ENCODE measurements at regions not wholly inside any gene's neighbourhood (a gene's known extent, or its start where the extent isn't known, plus 50 kb on each side); places are given as distances from the start of the nearest gene placed in this dataset.

DNA sequence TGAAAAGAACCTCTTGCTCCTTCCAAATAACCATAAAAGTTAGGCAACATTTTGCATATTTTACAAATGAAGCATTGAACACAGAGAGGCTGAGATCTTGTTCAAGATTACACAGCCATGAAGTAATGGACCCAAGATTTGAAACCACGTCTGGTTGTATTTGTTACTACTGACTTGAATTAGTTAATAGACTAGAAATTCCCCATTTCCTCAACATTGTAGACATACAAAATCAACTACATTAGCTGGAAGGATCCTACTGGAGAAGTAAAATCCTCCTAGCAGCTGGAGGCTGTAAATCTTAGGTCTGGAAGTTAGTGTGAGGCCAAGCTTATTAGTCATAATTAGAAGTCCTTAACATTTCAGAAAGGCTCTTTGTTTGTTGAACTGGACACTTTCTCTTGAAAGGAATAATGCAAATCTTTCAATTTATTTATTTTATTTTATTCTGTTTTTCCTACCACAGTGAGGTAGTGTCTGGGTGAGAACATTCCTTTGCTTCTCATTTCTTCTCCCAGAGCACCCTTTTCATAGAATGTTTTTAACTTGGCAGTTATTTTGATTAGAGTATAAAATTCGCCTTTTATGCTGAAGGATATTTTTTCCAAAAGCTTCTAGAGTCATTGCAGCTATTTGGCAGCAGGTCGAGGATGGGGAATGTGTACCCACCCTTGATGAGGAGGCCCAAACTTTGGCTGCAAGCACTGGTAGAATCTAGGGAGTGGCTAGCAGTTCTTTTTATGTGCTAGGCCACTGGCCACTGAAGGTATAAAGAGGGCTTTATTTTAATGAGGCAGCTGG, 62.0 kb upstream of the CLNK start:
- no peak overlapping the region for H3K4me2 ChIP-seq (ENCODE audit: low read length)
- H3K79me2 ChIP-seq: no peaks in the 10 kb centered on the region
- H3K27me3 ChIP-seq (ENCODE audit: control insufficient read depth, insufficient read depth, low read length): no peaks in the 10 kb centered on the region
- H3K9ac ChIP-seq: no peak overlapping the region
- no peaks in the 10 kb centered on the region for H3K9me3 ChIP-seq (ENCODE audit: control insufficient read depth, low read length)
- no peaks in the 10 kb centered on the region for H3K4me1 ChIP-seq
- no peak overlapping the region for H3K4me3 ChIP-seq (ENCODE audit: low read depth, low read length)
- TF ChIP-seq, protein P1, sequence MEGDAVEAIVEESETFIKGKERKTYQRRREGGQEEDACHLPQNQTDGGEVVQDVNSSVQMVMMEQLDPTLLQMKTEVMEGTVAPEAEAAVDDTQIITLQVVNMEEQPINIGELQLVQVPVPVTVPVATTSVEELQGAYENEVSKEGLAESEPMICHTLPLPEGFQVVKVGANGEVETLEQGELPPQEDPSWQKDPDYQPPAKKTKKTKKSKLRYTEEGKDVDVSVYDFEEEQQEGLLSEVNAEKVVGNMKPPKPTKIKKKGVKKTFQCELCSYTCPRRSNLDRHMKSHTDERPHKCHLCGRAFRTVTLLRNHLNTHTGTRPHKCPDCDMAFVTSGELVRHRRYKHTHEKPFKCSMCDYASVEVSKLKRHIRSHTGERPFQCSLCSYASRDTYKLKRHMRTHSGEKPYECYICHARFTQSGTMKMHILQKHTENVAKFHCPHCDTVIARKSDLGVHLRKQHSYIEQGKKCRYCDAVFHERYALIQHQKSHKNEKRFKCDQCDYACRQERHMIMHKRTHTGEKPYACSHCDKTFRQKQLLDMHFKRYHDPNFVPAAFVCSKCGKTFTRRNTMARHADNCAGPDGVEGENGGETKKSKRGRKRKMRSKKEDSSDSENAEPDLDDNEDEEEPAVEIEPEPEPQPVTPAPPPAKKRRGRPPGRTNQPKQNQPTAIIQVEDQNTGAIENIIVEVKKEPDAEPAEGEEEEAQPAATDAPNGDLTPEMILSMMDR (IDR thresholded peaks at IDR 0.05): no peak
- H3K27ac ChIP-seq: no peak overlapping the region
- no peak overlapping the region for H2AFZ ChIP-seq
- H3K36me3 ChIP-seq (ENCODE audit: control insufficient read depth, insufficient read depth, low read length): no peaks in the 10 kb centered on the region

DNA sequence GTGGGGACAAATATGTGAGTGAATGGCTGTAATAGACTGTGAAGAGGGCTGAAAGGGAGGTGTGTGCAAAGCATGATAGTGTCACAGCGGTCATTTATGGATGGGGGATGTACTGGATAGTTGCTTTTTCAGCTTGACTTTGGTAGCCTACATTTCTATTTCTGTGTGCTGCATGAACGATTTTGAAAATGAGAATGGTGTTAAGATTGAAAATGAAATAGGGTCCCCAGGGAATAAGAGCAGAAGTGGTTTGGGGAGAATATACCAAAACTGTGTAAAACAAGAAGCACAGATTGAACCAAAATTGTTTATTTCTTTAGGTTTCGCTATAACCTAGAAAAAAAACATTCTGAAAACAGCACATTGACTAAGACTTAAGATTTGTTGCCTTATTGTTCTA, 58.8 kb upstream of the CLNK start:
- no peak overlapping the region for H3K4me3 ChIP-seq (ENCODE audit: low read depth, low read length)
- no peaks in the 10 kb centered on the region for H3K9me3 ChIP-seq (ENCODE audit: control insufficient read depth, low read length)
- no peaks in the 10 kb centered on the region for H3K79me2 ChIP-seq
- H3K36me3 ChIP-seq (ENCODE audit: control insufficient read depth, insufficient read depth, low read length): no peaks in the 10 kb centered on the region
- TF ChIP-seq, protein P1 (IDR thresholded peaks at IDR 0.05): no peak
- no peak overlapping the region for H3K9ac ChIP-seq
- H3K27me3 ChIP-seq (ENCODE audit: control insufficient read depth, insufficient read depth, low read length): no peaks in the 10 kb centered on the region
- H3K27ac ChIP-seq: no peak overlapping the region
- H3K4me1 ChIP-seq: no peaks in the 10 kb centered on the region
- H2AFZ ChIP-seq: no peak overlapping the region
- H3K4me2 ChIP-seq (ENCODE audit: low read length): no peak overlapping the region

DNA sequence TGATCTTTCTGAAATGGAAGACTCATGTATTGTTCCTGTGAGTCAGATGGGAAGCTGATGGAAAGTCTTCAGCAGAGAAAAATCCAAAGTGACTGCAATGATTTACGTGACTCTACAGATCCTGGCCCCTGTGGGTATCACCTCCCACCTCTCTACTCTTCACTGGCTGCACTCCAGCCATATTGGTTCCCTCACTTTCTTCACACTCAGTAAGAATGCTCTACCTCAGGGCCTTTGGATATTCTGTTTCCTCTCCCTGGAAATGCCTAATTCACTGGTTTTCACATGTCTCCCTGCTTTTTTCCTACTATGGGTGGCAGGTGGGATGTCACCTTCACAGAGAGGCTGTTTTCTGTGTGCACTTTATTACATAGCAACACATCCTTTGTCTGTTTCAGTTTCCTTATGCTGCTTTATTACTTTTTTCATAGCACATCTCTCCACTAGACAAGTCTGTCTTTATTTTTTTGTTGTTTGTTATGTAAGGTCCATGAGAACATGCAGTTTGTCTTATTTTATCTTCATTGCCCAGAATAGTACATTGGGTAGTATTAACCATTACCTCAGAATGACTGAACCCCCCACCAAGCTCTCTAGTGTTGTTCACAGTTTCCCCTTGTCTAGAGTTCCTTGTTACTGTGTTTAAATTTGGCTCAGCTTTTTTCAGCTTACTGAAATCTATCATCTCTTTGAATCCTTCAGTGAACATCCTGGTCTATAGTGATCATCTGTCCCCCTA, 57.6 kb upstream of the CLNK start:
- Histone ChIP-seq H3K27ac (no peak overlapping the region), H3K4me1 (no peaks in the 10 kb centered on the region), H2AFZ (no peak overlapping the region), H3K9me3 (ENCODE audit: control insufficient read depth, low read length) (no peaks in the 10 kb centered on the region), H3K27me3 (ENCODE audit: control insufficient read depth, insufficient read depth, low read length) (no peaks in the 10 kb centered on the region), H3K9ac (no peak overlapping the region), H3K79me2 (no peaks in the 10 kb centered on the region), H3K4me3 (ENCODE audit: low read depth, low read length) (no peak overlapping the region), H3K4me2 (ENCODE audit: low read length) (no peak overlapping the region), H3K36me3 (ENCODE audit: control insufficient read depth, insufficient read depth, low read length) (no peaks in the 10 kb centered on the region)
- TF ChIP-seq, protein P1 (IDR thresholded peaks at IDR 0.05): no peak

DNA sequence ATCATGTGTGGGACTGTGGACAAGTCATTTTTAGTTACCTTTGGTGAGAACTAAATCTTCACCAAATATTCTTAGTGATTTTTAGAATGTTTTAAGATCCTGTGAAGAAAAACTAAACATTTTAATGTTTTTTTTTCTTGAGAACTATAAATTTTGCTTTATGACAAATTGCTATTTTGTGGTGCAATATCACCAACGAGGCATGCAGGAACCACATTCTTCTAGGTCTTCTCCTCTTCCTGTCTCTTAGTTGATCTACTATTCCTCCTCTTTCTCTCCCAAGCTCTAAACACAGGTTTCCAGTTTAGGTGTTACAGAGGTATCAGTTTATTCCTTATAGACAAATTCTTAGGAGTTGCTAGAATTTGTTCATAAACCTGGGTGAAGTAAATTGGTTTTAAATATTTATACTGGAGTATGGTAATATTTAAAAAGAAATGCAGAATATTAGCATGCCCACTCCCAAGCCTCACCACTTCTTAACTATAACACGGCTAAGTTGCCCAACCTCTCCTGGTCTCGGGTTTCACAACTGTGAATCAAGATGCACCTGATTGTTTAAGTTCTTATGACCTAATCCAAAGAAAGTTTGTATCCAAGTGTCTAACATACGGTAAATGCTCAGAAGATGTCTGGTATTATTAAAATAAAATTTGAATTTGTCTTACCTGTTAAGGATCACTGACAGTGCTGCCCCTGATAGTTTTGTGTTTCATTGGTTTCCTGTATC, 56.5 kb upstream of the CLNK start:
- no peak overlapping the region for H3K4me3 ChIP-seq (ENCODE audit: low read depth, low read length)
- H2AFZ ChIP-seq: no peak overlapping the region
- no peak overlapping the region for H3K27ac ChIP-seq
- no peak overlapping the region for H3K9ac ChIP-seq
- no peaks in the 10 kb centered on the region for H3K9me3 ChIP-seq (ENCODE audit: control insufficient read depth, low read length)
- H3K27me3 ChIP-seq (ENCODE audit: control insufficient read depth, insufficient read depth, low read length): no peaks in the 10 kb centered on the region
- no peaks in the 10 kb centered on the region for H3K36me3 ChIP-seq (ENCODE audit: control insufficient read depth, insufficient read depth, low read length)
- H3K4me1 ChIP-seq: no peaks in the 10 kb centered on the region
- H3K4me2 ChIP-seq (ENCODE audit: low read length): no peak overlapping the region
- TF ChIP-seq, protein P1 (IDR thresholded peaks at IDR 0.05): no peak
- H3K79me2 ChIP-seq: no peaks in the 10 kb centered on the region
